ENCODE measurements at regions not wholly inside any gene's neighbourhood (a gene's known extent, or its start where the extent isn't known, plus 50 kb on each side); places are given as distances from the start of the nearest gene placed in this dataset.

GRCh38 chr16:86381491-86381890 lies 128.8 kb upstream of the FOXF1 start:
- Histone ChIP-seq H3K4me2 (ENCODE audit: low read length) (no peak overlapping the region), H3K9ac (ENCODE audit: low read length) (no peak overlapping the region), H3K4me1 (ENCODE audit: insufficient read depth, low read length) (peaks cover 28% of the 10 kb centered on the region), H3K27ac (ENCODE audit: low read depth, low read length) (no peak overlapping the region), H2AFZ (ENCODE audit: low read depth, low read length) (no peak overlapping the region), H4K20me1 (ENCODE audit: insufficient read depth, low read length) (no peaks in the 10 kb centered on the region), H3K4me3 (ENCODE audit: insufficient read depth, low read depth, low read length) (no peak overlapping the region), H3K27me3 (ENCODE audit: insufficient read depth, low read length) (no peaks in the 10 kb centered on the region), H3K36me3 (ENCODE audit: insufficient read depth, low read length) (no peaks in the 10 kb centered on the region), H3K9me3 (ENCODE audit: insufficient read depth, low read depth, low read length) (no peaks in the 10 kb centered on the region), H3K79me2 (ENCODE audit: insufficient read depth, low read length) (no peaks in the 10 kb centered on the region)
- Mint-ChIP-seq H3K4me1 (ENCODE audit: low read depth, unreplicated experiment) (peaks cover 21% of the 10 kb centered on the region), H3K9me3 (ENCODE audit: unreplicated experiment) (peaks cover 2% of the 10 kb centered on the region), H3K27ac (ENCODE audit: unreplicated experiment) (no peak overlapping the region), H3K36me3 (ENCODE audit: low read depth, unreplicated experiment) (no peaks in the 10 kb centered on the region), H3K27me3 (ENCODE audit: low read depth, unreplicated experiment) (peaks cover 17% of the 10 kb centered on the region), H3K4me3 (ENCODE audit: unreplicated experiment) (no peak overlapping the region)
- DNase-seq (ENCODE audit: low read depth) = no peak
- no peak for FAIRE-seq
- TF ChIP-seq EZH2 (IDR thresholded peaks at IDR 0.05; ENCODE audit: insufficient read depth, low read length) = no peak
- no peak for TF ChIP-seq CTCF (IDR thresholded peaks at IDR 0.05; ENCODE audit: insufficient read depth, low read depth, low read length)

GRCh38 chr16:86382067-86382773 lies 128.1 kb upstream of the FOXF1 start:
- Mint-ChIP-seq H3K4me1 (ENCODE audit: low read depth, unreplicated experiment) (peaks cover 24% of the 10 kb centered on the region), H3K27ac (ENCODE audit: unreplicated experiment) (no peak overlapping the region), H3K36me3 (ENCODE audit: low read depth, unreplicated experiment) (no peaks in the 10 kb centered on the region), H3K9me3 (ENCODE audit: unreplicated experiment) (peaks cover 2% of the 10 kb centered on the region), H3K27me3 (ENCODE audit: low read depth, unreplicated experiment) (peaks cover 17% of the 10 kb centered on the region), H3K4me3 (ENCODE audit: unreplicated experiment) (no peak overlapping the region)
- peaks cover 32% of the 10 kb centered on the region for H3K4me1 ChIP-seq (ENCODE audit: insufficient read depth, low read length)
- H3K9me3 ChIP-seq (ENCODE audit: insufficient read depth, low read depth, low read length) = no peaks in the 10 kb centered on the region
- no peaks in the 10 kb centered on the region for H3K79me2 ChIP-seq (ENCODE audit: insufficient read depth, low read length)
- DNase-seq (ENCODE audit: low read depth) (no peak), FAIRE-seq (no peak)
- no peak overlapping the region for H3K4me3 ChIP-seq (ENCODE audit: insufficient read depth, low read depth, low read length)
- H2AFZ ChIP-seq (ENCODE audit: low read depth, low read length) = no peak overlapping the region
- TF ChIP-seq EZH2 (IDR thresholded peaks at IDR 0.05; ENCODE audit: insufficient read depth, low read length) = no peak
- no peak for TF ChIP-seq CTCF (IDR thresholded peaks at IDR 0.05; ENCODE audit: insufficient read depth, low read depth, low read length)
- no peak overlapping the region for H3K9ac ChIP-seq (ENCODE audit: low read length)
- no peak overlapping the region for H3K27ac ChIP-seq (ENCODE audit: low read depth, low read length)
- H3K4me2 ChIP-seq (ENCODE audit: low read length) = no peak overlapping the region
- no peaks in the 10 kb centered on the region for H3K36me3 ChIP-seq (ENCODE audit: insufficient read depth, low read length)
- no peaks in the 10 kb centered on the region for H3K27me3 ChIP-seq (ENCODE audit: insufficient read depth, low read length)
- no peaks in the 10 kb centered on the region for H4K20me1 ChIP-seq (ENCODE audit: insufficient read depth, low read length)

GRCh38 chr16:86382774-86383407 lies 127.4 kb upstream of the FOXF1 start:
- Histone ChIP-seq H3K4me3 (ENCODE audit: insufficient read depth, low read depth, low read length) (no peak overlapping the region), H3K27ac (ENCODE audit: low read depth, low read length) (no peak overlapping the region), H4K20me1 (ENCODE audit: insufficient read depth, low read length) (no peaks in the 10 kb centered on the region), H3K4me1 (ENCODE audit: insufficient read depth, low read length) (peaks cover 35% of the 10 kb centered on the region), H3K79me2 (ENCODE audit: insufficient read depth, low read length) (no peaks in the 10 kb centered on the region), H3K9me3 (ENCODE audit: insufficient read depth, low read depth, low read length) (peaks cover 4% of the 10 kb centered on the region), H3K4me2 (ENCODE audit: low read length) (peak overlapping the region; percentile 52), H3K9ac (ENCODE audit: low read length) (peak overlapping the region; percentile 46), H2AFZ (ENCODE audit: low read depth, low read length) (peak overlapping the region; percentile 49), H3K36me3 (ENCODE audit: insufficient read depth, low read length) (no peaks in the 10 kb centered on the region), H3K27me3 (ENCODE audit: insufficient read depth, low read length) (no peaks in the 10 kb centered on the region)
- Mint-ChIP-seq H3K4me3 (ENCODE audit: unreplicated experiment) (peak overlapping the region; percentile 27), H3K9me3 (ENCODE audit: unreplicated experiment) (peaks cover 2% of the 10 kb centered on the region), H3K4me1 (ENCODE audit: low read depth, unreplicated experiment) (peaks cover 29% of the 10 kb centered on the region), H3K36me3 (ENCODE audit: low read depth, unreplicated experiment) (no peaks in the 10 kb centered on the region), H3K27me3 (ENCODE audit: low read depth, unreplicated experiment) (peaks cover 16% of the 10 kb centered on the region), H3K27ac (ENCODE audit: unreplicated experiment) (peak overlapping the region; percentile 60)
- TF ChIP-seq EZH2 (IDR thresholded peaks at IDR 0.05; ENCODE audit: insufficient read depth, low read length) (no peak), CTCF (IDR thresholded peaks at IDR 0.05; ENCODE audit: insufficient read depth, low read depth, low read length) (no peak)
- DNase-seq (ENCODE audit: low read depth) (no peak), FAIRE-seq (no peak)

Measured in astrocyte (in vitro differentiated cells and primary cell).